ENCODE measurements at regions not wholly inside any gene's neighbourhood (a gene's known extent, or its start where the extent isn't known, plus 50 kb on each side); places are given as distances from the start of the nearest gene placed in this dataset.

- H3K9me3 Mint-ChIP-seq (ENCODE audit: unreplicated experiment), result no peaks in the 10 kb centered on the region
- Histone ChIP-seq H3K9me3 (ENCODE audit: insufficient read depth, low read depth, low read length) (no peaks in the 10 kb centered on the region), H3K4me2 (ENCODE audit: low read length) (no peak overlapping the region), H3K27ac (ENCODE audit: low read depth, low read length) (no peak overlapping the region), H3K27me3 (ENCODE audit: insufficient read depth, low read length) (no peaks in the 10 kb centered on the region), H3K79me2 (ENCODE audit: insufficient read depth, low read length) (no peaks in the 10 kb centered on the region), H3K4me3 (ENCODE audit: insufficient read depth, low read depth, low read length) (no peak overlapping the region), H2AFZ (ENCODE audit: low read depth, low read length) (no peak overlapping the region), H3K36me3 (ENCODE audit: insufficient read depth, low read length) (no peaks in the 10 kb centered on the region), H3K9ac (ENCODE audit: low read length) (no peak overlapping the region), H4K20me1 (ENCODE audit: insufficient read depth, low read length) (no peaks in the 10 kb centered on the region), H3K4me1 (ENCODE audit: insufficient read depth, low read length) (no peaks in the 10 kb centered on the region)
- DNase-seq (ENCODE audit: low read depth), result no peak
- H3K27ac Mint-ChIP-seq (ENCODE audit: unreplicated experiment), result no peak overlapping the region
- H3K36me3 Mint-ChIP-seq (ENCODE audit: low read depth, unreplicated experiment), result no peaks in the 10 kb centered on the region
- no peaks in the 10 kb centered on the region for H3K4me1 Mint-ChIP-seq (ENCODE audit: low read depth, unreplicated experiment)
- H3K27me3 Mint-ChIP-seq (ENCODE audit: low read depth, unreplicated experiment), result no peaks in the 10 kb centered on the region
- no peak for FAIRE-seq
- H3K4me3 Mint-ChIP-seq (ENCODE audit: unreplicated experiment), result no peak overlapping the region
- no peak for TF ChIP-seq EZH2 (IDR thresholded peaks at IDR 0.05; ENCODE audit: insufficient read depth, low read length)
Observed at GRCh38 chr17:27109346-27109745, 184.6 kb upstream of the WSB1 start.

GRCh38 chr17:27153005-27153404 is 140.9 kb upstream of the WSB1 start:
- Histone ChIP-seq H4K20me1 (ENCODE audit: insufficient read depth, low read length) (no peaks in the 10 kb centered on the region), H3K79me2 (ENCODE audit: insufficient read depth, low read length) (no peaks in the 10 kb centered on the region), H3K36me3 (ENCODE audit: insufficient read depth, low read length) (no peaks in the 10 kb centered on the region), H3K27me3 (ENCODE audit: insufficient read depth, low read length) (no peaks in the 10 kb centered on the region), H3K27ac (ENCODE audit: low read depth, low read length) (no peak overlapping the region), H3K9me3 (ENCODE audit: insufficient read depth, low read depth, low read length) (peaks cover 9% of the 10 kb centered on the region), H3K4me2 (ENCODE audit: low read length) (no peak overlapping the region), H2AFZ (ENCODE audit: low read depth, low read length) (no peak overlapping the region), H3K4me3 (ENCODE audit: insufficient read depth, low read depth, low read length) (no peak overlapping the region), H3K4me1 (ENCODE audit: insufficient read depth, low read length) (no peaks in the 10 kb centered on the region), H3K9ac (ENCODE audit: low read length) (no peak overlapping the region)
- Mint-ChIP-seq H3K4me1 (ENCODE audit: low read depth, unreplicated experiment) (no peaks in the 10 kb centered on the region), H3K9me3 (ENCODE audit: unreplicated experiment) (peaks cover 17% of the 10 kb centered on the region), H3K27ac (ENCODE audit: unreplicated experiment) (no peak overlapping the region), H3K27me3 (ENCODE audit: low read depth, unreplicated experiment) (no peaks in the 10 kb centered on the region), H3K36me3 (ENCODE audit: low read depth, unreplicated experiment) (no peaks in the 10 kb centered on the region), H3K4me3 (ENCODE audit: unreplicated experiment) (no peak overlapping the region)
- TF ChIP-seq EZH2 (IDR thresholded peaks at IDR 0.05; ENCODE audit: insufficient read depth, low read length) (no peak), CTCF (IDR thresholded peaks at IDR 0.05; ENCODE audit: insufficient read depth, low read depth, low read length) (no peak)
- DNase-seq (ENCODE audit: low read depth) (peak; percentile 4), FAIRE-seq (no peak)

- Histone ChIP-seq H3K9me3 (ENCODE audit: insufficient read depth, low read depth, low read length) (peaks cover 9% of the 10 kb centered on the region), H3K79me2 (ENCODE audit: insufficient read depth, low read length) (no peaks in the 10 kb centered on the region), H3K4me1 (ENCODE audit: insufficient read depth, low read length) (no peaks in the 10 kb centered on the region), H4K20me1 (ENCODE audit: insufficient read depth, low read length) (no peaks in the 10 kb centered on the region), H3K4me2 (ENCODE audit: low read length) (no peak overlapping the region), H3K27ac (ENCODE audit: low read depth, low read length) (no peak overlapping the region), H3K4me3 (ENCODE audit: insufficient read depth, low read depth, low read length) (no peak overlapping the region), H2AFZ (ENCODE audit: low read depth, low read length) (no peak overlapping the region), H3K36me3 (ENCODE audit: insufficient read depth, low read length) (no peaks in the 10 kb centered on the region), H3K27me3 (ENCODE audit: insufficient read depth, low read length) (no peaks in the 10 kb centered on the region), H3K9ac (ENCODE audit: low read length) (no peak overlapping the region)
- TF ChIP-seq EZH2 (IDR thresholded peaks at IDR 0.05; ENCODE audit: insufficient read depth, low read length), result no peak
- no peak for TF ChIP-seq CTCF (IDR thresholded peaks at IDR 0.05; ENCODE audit: insufficient read depth, low read depth, low read length)
- no peaks in the 10 kb centered on the region for H3K36me3 Mint-ChIP-seq (ENCODE audit: low read depth, unreplicated experiment)
- DNase-seq (ENCODE audit: low read depth) (no peak), FAIRE-seq (no peak)
- peaks cover 17% of the 10 kb centered on the region for H3K9me3 Mint-ChIP-seq (ENCODE audit: unreplicated experiment)
- no peak overlapping the region for H3K4me3 Mint-ChIP-seq (ENCODE audit: unreplicated experiment)
- H3K27ac Mint-ChIP-seq (ENCODE audit: unreplicated experiment), result no peak overlapping the region
- H3K27me3 Mint-ChIP-seq (ENCODE audit: low read depth, unreplicated experiment), result no peaks in the 10 kb centered on the region
- H3K4me1 Mint-ChIP-seq (ENCODE audit: low read depth, unreplicated experiment), result no peaks in the 10 kb centered on the region
Observed at GRCh38 chr17:27155866-27156265, 138.0 kb upstream of the WSB1 start.
